WI38 (cell line): ENCODE measurements at regions not wholly inside any gene's neighbourhood (a gene's known extent, or its start where the extent isn't known, plus 50 kb on each side); places are given as distances from the start of the nearest gene placed in this dataset.

Source experiments
- H3K4me3 ChIP-seq: 2 replicates; pipeline ENCODE4 v1.5.1; 2011; ENCODE audit warnings: low read depth, mild to moderate bottlenecking, control low read depth, low read length
- TF ChIP-seq, protein P1 (sequence below): IDR thresholded peaks from 2 replicates; pipeline ENCODE4 v1.5.1; 2012; ENCODE audit warnings: low read depth, mild to moderate bottlenecking, control low read depth, low read length

DNA sequence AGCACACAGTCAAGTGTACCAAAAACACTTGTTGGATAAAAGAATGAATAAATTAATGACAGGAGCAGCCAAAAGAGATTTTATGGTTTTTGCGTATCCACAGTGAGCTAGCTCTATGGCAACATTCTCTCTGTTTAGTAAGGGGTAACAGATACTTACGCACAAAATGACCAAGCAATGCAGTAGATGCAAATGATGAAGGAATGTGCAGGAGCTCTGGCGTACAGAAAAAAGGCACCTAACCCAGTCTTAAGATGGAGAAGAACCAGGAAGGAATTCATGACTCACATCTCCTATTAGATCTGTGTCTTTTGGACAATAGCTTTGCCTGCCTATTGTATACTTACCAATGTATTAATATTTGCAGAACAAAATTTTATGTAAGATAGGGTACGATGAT lies 191.9 kb upstream of the PREP start:
- TF ChIP-seq, protein P1, sequence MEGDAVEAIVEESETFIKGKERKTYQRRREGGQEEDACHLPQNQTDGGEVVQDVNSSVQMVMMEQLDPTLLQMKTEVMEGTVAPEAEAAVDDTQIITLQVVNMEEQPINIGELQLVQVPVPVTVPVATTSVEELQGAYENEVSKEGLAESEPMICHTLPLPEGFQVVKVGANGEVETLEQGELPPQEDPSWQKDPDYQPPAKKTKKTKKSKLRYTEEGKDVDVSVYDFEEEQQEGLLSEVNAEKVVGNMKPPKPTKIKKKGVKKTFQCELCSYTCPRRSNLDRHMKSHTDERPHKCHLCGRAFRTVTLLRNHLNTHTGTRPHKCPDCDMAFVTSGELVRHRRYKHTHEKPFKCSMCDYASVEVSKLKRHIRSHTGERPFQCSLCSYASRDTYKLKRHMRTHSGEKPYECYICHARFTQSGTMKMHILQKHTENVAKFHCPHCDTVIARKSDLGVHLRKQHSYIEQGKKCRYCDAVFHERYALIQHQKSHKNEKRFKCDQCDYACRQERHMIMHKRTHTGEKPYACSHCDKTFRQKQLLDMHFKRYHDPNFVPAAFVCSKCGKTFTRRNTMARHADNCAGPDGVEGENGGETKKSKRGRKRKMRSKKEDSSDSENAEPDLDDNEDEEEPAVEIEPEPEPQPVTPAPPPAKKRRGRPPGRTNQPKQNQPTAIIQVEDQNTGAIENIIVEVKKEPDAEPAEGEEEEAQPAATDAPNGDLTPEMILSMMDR = no peak
- no peak overlapping the region for H3K4me3 ChIP-seq

DNA sequence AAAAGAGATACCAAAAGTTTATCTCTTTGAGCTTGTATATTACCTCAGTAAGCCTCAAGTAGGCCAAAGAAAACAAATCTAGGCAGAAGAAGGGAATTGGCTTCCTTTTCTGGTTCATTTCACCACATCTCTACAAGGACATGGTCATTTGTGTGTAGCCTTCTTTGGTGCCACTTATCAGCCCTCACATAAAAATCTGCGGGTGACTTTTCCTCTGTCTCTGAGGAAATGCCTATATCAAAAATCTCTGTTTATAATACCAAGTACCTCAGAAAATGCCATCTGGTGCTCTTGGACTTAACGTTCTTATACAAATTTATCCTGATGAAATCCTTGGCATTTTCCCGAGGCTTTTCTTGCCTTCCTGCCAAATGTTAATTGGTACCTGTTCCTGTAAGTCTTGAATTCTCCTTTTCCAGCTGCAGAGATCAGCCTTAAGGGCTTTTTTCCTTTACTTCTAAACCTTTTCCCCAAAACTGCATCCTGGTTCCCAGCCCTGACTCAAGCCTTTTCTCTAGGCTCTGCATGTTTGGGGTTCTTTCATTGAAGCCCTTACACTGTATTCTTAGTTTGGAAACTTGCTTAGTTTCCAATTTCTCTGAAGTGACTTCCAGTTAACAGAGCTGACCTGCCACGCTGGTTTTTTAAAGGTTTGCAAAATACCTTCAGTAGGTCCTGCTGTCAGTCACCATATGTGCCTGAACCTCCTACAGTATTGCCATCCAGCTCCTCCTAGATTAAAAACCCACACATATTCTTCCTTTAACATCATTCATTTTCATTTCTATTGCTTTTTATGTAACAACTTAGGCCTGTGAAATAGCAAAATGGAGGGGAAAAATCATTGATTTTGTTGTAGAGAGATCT lies 191.2 kb upstream of the PREP start:
- TF ChIP-seq, protein P1 = no peak
- no peak overlapping the region for H3K4me3 ChIP-seq

DNA sequence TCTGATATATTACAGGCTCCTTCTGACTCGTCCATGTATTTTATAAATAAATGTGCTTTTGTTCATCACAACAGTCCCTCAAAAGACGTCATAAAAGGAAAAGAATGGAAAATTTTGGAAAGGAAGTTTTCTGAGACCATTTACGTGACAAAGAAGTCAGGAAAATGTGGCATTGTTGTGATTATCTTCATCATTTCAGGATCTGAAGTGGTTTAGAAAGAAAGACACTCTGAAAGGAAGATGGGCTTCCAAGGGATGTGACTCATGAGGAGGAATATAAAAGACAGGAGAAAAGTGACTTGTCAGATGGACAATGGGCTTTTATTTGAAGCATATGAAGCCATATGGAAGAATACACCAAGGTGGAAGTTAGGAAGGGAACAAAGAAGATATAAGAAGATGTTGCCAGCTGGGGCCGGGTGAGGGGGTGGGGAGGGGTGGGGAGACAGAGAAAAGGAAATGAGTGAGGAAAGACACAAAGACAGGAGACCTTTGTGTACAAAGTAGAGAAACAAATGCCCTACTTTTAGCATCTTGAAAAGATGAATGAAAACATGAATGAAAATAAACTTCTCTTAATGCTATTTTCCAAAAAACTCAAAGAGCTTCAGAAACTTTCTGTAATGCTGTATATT lies 190.3 kb upstream of the PREP start:
- TF ChIP-seq, protein P1 = no peak
- H3K4me3 ChIP-seq = no peak overlapping the region

DNA sequence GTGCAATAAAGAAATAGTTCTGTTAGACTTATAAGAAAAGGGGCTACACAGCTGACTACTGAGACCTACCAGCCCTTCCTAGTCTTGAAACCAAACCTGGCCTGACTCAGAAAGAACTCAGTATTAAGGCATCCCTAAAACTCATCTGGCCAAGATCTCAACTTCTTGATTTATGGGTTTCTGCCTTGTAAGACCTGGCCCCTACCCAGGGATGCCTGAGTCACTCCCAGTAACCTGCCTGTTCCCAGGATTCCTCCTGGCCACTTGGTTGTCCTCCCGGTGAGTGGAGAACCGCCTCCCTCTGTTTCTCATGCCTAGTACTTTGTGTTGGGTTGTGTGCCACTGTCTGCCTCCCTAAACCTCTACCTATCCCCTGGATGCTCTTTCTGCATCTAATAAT lies 189.4 kb upstream of the PREP start:
- no peak overlapping the region for H3K4me3 ChIP-seq
- TF ChIP-seq, protein P1 = no peak

DNA sequence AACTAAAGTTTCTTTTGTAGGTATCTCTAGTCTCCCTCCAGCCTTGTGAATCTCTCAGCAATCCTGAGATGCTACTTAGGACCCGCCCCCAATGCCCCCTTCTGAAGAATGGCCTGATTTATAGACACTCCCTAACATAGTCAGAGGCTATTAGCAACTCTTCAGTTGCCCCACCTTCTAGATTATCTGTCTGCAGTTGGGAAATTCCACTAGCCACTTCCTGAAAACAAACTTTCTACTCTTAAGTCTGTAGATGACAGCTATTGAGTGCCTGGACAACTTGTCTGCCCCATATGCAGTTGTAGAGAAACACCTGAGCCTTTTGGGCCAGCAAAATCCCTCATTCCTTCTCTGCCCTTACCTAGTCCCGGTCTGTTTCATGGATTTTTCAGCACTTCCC lies 188.2 kb upstream of the PREP start:
- TF ChIP-seq, protein P1 = no peak
- no peak overlapping the region for H3K4me3 ChIP-seq

DNA sequence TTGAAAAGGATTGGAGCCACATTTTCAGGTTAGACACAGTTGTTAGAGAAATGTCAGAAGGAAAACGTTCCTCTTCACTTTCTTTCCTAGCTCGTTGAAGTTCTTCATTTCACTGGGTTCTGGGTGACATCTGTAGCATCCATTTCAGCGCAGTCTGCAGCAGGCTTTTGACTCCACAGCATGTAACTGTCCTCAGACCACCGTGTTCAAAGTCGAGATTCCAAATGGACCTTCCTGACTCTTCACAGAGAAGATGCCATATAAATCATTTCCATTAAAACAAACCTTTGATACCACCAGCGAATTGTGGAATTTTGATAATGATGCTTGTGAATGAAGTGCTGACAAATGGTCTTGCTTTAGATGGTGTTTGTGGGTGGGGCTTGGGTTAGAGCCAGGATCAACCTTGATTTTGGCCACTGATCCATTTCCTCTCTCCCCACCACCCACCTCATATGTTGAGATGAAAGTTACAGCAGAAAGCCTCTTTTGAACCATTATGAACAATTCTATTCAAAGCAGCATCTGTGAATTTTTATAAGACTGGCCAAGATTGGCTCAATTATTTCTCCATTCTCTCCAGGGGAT lies 185.3 kb upstream of the PREP start:
- H3K4me3 ChIP-seq = no peak overlapping the region

More for the DNA sequence above, 185.3 kb upstream of the PREP start:
- TF ChIP-seq, protein P1 = no peak
